GM12875 (cell line): ENCODE measurements at regions not wholly inside any gene's neighbourhood (a gene's known extent, or its start where the extent isn't known, plus 50 kb on each side); places are given as distances from the start of the nearest gene placed in this dataset.

ENCODE experiments used
- H3K4me3 ChIP-seq: one replicate; pipeline ENCODE4 v1.5.1; 2011; ENCODE audit warnings: low read depth, low read length, control low read depth
- CTCF ChIP-seq: IDR thresholded peaks from 2 replicates; pipeline ENCODE4 v1.5.1; 2011; ENCODE audit warnings: low read depth, mild to moderate bottlenecking, control low read depth, inconsistent platforms, low read length, moderate library complexity, borderline replicate concordance; ENCODE audit not compliant: insufficient read depth

DNA sequence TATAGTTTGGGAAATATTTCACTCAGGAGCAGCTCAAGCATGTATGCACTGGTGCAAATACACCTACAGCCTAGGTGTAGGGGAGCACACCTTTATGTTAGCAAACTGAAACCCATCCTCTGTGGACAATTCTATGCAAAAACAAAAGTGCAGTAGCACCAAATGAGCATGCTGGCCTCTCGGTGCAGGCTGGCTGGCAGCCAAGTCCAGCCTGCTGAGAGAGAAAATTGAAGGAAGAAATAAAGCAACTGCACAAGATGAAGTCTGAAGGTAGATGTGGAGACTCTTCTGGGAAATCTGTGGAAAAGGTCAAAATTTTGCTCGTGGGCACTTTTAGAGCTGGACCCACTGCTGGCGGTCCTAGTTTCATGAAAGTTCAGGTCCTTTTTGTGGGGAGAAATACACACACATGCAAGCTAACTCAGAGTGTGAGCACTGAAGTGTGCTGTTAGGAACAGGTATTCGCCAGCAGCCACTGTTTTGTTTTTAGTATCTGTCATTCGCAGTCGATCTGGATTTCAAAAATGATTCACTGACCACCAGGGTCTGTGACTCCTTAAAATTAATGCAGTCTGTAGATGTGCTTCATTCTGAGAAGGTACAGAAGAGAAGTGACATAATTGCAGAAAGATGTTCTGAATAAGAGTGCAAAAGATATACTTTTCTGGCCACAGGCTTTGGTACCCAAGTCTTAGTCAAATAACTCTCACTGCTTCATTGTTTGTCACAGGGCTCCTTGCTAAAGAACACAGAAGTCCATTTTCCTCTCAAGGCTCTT is 281.7 kb downstream of the PARP8 start:
- no peak overlapping the region for H3K4me3 ChIP-seq
- TF ChIP-seq CTCF, result no peak

- no peak for TF ChIP-seq CTCF
Observed at GRCh38 chr5:50953290-50953689, 286.9 kb downstream of the PARP8 start.

GRCh38 chr5:50958852-50959457 is 292.5 kb downstream of the PARP8 start:
- TF ChIP-seq CTCF, result peak; percentile 31; the same call in 1 of the 2 replicates
- no peak overlapping the region for H3K4me3 ChIP-seq

More at GRCh38 chr5:50953290-50953689, 286.9 kb downstream of the PARP8 start:
- no peak overlapping the region for H3K4me3 ChIP-seq

- peak overlapping the region; percentile 37 for H3K4me3 ChIP-seq
- TF ChIP-seq CTCF, result peak; percentile 94
Observed at GRCh38 chr5:50962934-50963872, 296.8 kb downstream of the PARP8 start.

GRCh38 chr5:50963971-50964745 is 297.7 kb downstream of the PARP8 start:
- TF ChIP-seq CTCF, result no peak
- H3K4me3 ChIP-seq, result no peak overlapping the region

GRCh38 chr5:50964746-50965653 is 298.6 kb downstream of the PARP8 start:
- TF ChIP-seq CTCF, result no peak
- no peak overlapping the region for H3K4me3 ChIP-seq
